ENCODE measurements at regions not wholly inside any gene's neighbourhood (a gene's known extent, or its start where the extent isn't known, plus 50 kb on each side); places are given as distances from the start of the nearest gene placed in this dataset.

GRCh38 chr3:180743813-180744590 lies 64.7 kb upstream of the CCDC39 start:
- H3K9me3 ChIP-seq: no peaks in the 10 kb centered on the region
- no peak for DNase-seq
- no peaks in the 10 kb centered on the region for H3K36me3 ChIP-seq
- intact Hi-C loops (cut with DNase I): no loop called here
- peaks cover 2% of the 10 kb centered on the region for H3K4me1 ChIP-seq (ENCODE audit: insufficient read depth)
- no peak overlapping the region for H3K27ac ChIP-seq
- no peaks in the 10 kb centered on the region for H3K27me3 ChIP-seq
- WGBS, 3 donors: 37 to 49% (median 41%) methylated on average over 18 of the region's 18 CpGs
- H3K4me3 ChIP-seq: no peak overlapping the region
- no peak for TF ChIP-seq CTCF (IDR thresholded peaks at IDR 0.05)
- no peak for TF ChIP-seq POLR2A (IDR thresholded peaks at IDR 0.05)
- no peak for TF ChIP-seq EP300 (IDR thresholded peaks at IDR 0.05)

- no peak overlapping the region for H3K4me3 ChIP-seq
- DNase-seq: no peak
- no peak overlapping the region for H3K27ac ChIP-seq
- no peaks in the 10 kb centered on the region for H3K36me3 ChIP-seq
- intact Hi-C loops (cut with DNase I): no loop called here
- TF ChIP-seq CTCF (IDR thresholded peaks at IDR 0.05) (no peak), EP300 (IDR thresholded peaks at IDR 0.05) (no peak), POLR2A (IDR thresholded peaks at IDR 0.05) (no peak)
- 38 to 58% (median 43%) methylated on average over 1 of the region's 1 CpG for WGBS, 3 donors
- no peaks in the 10 kb centered on the region for H3K27me3 ChIP-seq
- peaks cover 2% of the 10 kb centered on the region for H3K4me1 ChIP-seq (ENCODE audit: insufficient read depth)
- no peaks in the 10 kb centered on the region for H3K9me3 ChIP-seq
These were observed 68.6 kb upstream of the CCDC39 start for GRCh38 chr3:180747805-180748361.

- no peak for DNase-seq
- Histone ChIP-seq H3K4me3 (no peak overlapping the region), H3K9me3 (no peaks in the 10 kb centered on the region), H3K27ac (no peak overlapping the region), H3K4me1 (ENCODE audit: insufficient read depth) (peaks cover under 1% of the 10 kb centered on the region), H3K36me3 (no peaks in the 10 kb centered on the region), H3K27me3 (no peaks in the 10 kb centered on the region)
- WGBS, 3 donors: 73 to 85% (median 78%) methylated on average over 3 of the region's 3 CpGs
- TF ChIP-seq CTCF (IDR thresholded peaks at IDR 0.05) (no peak), POLR2A (IDR thresholded peaks at IDR 0.05) (no peak), EP300 (IDR thresholded peaks at IDR 0.05) (no peak)
- intact Hi-C loops (cut with DNase I): no loop called here
These were observed 70.0 kb upstream of the CCDC39 start for GRCh38 chr3:180749322-180749721.

- Histone ChIP-seq H3K27ac (no peak overlapping the region), H3K4me1 (ENCODE audit: insufficient read depth) (no peaks in the 10 kb centered on the region), H3K36me3 (no peaks in the 10 kb centered on the region), H3K9me3 (no peaks in the 10 kb centered on the region), H3K4me3 (no peak overlapping the region), H3K27me3 (no peaks in the 10 kb centered on the region)
- DNase-seq: no peak
- no peak for TF ChIP-seq EP300 (IDR thresholded peaks at IDR 0.05)
- no peak for TF ChIP-seq POLR2A (IDR thresholded peaks at IDR 0.05)
- TF ChIP-seq CTCF (IDR thresholded peaks at IDR 0.05): no peak
- intact Hi-C loops (cut with DNase I): no loop called here
These were observed 70.5 kb upstream of the CCDC39 start for GRCh38 chr3:180749796-180750195.
